ENCODE measurements at regions not wholly inside any gene's neighbourhood (a gene's known extent, or its start where the extent isn't known, plus 50 kb on each side); places are given as distances from the start of the nearest gene placed in this dataset.

DNA sequence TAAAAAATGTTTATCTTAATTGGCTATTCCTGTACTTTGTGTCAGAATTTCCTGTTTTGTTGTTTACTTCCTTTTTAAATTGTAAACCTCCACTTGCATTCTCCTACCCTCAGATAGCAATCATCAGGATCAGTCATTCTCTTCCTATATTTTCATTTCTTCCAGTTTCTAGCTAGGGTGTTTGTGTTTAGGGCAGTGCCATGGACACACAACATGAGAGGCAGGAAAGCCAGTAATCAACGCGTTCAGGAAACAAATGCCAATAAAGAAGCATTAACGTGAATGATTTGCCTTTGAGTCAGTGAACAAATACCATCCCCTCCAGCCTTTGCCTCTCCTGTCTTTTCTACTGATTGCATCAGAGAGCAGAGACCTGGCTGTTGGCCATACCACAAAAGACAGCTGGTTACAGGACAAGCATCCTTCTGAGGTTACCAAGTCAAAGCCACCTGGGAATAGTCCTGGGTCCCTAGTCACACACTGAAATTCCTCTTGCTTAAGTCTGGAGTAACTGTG is 56.7 kb upstream of the FHL2 start:
- intact Hi-C loops (cut with DNase I), result no loop called here
- WGBS, result 63% methylated on average over 3 of the region's 3 CpGs
- no peak for DNase-seq (ENCODE audit: extremely low spot score)
- H3K27ac ChIP-seq (replicated peaks in 1 of 4), result no peak overlapping the region
- no peaks in the 10 kb centered on the region for H3K4me1 ChIP-seq
- H3K4me3 ChIP-seq, result no peak overlapping the region
- H3K27me3 ChIP-seq, result no peaks in the 10 kb centered on the region
- no peaks in the 10 kb centered on the region for H3K9me3 ChIP-seq
- H3K36me3 ChIP-seq, result no peaks in the 10 kb centered on the region
- TF ChIP-seq POLR2AphosphoS5 (IDR thresholded peaks at IDR 0.05), result no peak

DNA sequence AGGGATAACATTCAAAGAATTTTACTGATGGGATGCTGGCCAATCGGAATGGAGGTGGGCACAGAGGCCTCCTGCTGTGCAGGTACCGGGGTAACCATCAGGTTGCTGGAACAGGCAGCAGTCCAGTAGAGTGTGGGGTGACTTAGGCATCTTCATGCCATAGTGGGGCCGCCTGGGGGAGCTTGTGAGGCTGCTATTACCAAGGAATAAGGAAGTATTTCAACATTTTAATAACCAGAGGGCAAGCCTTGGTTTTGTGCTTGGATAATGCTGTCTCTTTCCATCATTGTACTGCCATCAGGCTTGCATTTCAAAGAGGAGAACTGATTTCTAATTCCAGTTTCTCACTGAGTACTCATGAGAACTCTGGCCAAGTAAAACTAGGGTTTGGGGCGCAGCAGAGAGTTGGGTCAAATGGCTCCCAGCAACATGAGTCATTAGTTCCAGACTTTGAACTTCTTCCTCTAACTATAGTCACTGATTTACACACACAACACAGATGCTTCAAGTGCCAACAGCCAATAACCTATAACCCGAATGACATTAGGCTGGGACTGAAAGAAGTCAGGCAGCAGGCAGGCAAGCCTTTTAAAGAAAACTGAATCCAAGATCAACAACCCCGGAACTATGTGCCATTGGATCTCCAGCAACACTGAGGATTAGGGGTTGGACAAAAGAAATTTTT is 56.1 kb upstream of the FHL2 start:
- H3K4me3 ChIP-seq, result no peak overlapping the region
- no peaks in the 10 kb centered on the region for H3K36me3 ChIP-seq
- intact Hi-C loops (cut with DNase I), result no loop called here
- TF ChIP-seq, protein P1, sequence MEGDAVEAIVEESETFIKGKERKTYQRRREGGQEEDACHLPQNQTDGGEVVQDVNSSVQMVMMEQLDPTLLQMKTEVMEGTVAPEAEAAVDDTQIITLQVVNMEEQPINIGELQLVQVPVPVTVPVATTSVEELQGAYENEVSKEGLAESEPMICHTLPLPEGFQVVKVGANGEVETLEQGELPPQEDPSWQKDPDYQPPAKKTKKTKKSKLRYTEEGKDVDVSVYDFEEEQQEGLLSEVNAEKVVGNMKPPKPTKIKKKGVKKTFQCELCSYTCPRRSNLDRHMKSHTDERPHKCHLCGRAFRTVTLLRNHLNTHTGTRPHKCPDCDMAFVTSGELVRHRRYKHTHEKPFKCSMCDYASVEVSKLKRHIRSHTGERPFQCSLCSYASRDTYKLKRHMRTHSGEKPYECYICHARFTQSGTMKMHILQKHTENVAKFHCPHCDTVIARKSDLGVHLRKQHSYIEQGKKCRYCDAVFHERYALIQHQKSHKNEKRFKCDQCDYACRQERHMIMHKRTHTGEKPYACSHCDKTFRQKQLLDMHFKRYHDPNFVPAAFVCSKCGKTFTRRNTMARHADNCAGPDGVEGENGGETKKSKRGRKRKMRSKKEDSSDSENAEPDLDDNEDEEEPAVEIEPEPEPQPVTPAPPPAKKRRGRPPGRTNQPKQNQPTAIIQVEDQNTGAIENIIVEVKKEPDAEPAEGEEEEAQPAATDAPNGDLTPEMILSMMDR (IDR thresholded peaks at IDR 0.05), result no peak
- TF ChIP-seq POLR2A (IDR thresholded peaks at IDR 0.05; ENCODE audit: low read depth) (no peak), POLR2AphosphoS5 (IDR thresholded peaks at IDR 0.05) (no peak), EP300 (IDR thresholded peaks at IDR 0.05) (no peak)
- H3K27me3 ChIP-seq, result no peaks in the 10 kb centered on the region
- no peak for DNase-seq (ENCODE audit: extremely low spot score)
- H3K9me3 ChIP-seq, result no peaks in the 10 kb centered on the region
- no peaks in the 10 kb centered on the region for H3K4me1 ChIP-seq
- H3K27ac ChIP-seq (replicated peaks in 1 of 4), result no peak overlapping the region
- WGBS, result 67% methylated on average over 6 of the region's 6 CpGs

DNA sequence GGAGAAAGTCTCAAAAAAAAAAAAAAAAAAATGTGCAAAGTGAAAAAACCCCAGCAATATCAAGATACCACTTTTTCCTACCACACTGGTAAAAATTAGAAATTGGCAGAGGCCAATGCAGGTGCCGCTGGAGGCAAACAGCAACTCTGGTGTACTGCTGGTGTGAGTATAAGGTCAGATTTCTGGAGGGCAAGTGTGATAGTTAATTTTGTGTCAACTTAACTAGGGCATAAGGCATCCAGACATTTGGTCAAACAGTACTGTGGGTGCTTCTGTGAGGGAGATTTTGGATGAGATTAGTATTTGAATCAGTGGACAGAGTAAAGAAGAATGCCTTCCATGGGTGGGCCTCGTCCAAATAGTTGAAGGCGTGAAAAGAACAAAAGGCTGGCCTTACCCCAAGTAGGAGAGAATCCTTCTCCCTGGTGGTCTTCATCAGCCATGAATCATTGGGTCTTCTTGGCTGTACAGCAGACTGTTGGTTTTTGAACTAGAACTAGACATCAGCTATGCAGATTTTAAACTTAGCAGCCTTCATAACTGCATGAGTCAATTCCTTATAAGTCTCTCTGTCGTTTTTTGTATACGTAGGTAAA is 52.8 kb upstream of the FHL2 start:
- H3K4me3 ChIP-seq, result no peak overlapping the region
- intact Hi-C loops (cut with DNase I), result no loop called here
- TF ChIP-seq, protein P1 (IDR thresholded peaks at IDR 0.05), result no peak
- TF ChIP-seq EP300 (IDR thresholded peaks at IDR 0.05), result no peak
- TF ChIP-seq POLR2AphosphoS5 (IDR thresholded peaks at IDR 0.05), result no peak
- TF ChIP-seq POLR2A (IDR thresholded peaks at IDR 0.05; ENCODE audit: low read depth), result no peak
- H3K27me3 ChIP-seq, result peaks cover 0 to 3% (median 0%) of the 10 kb centered on the region in 4 donors
- H3K27ac ChIP-seq (replicated peaks in 1 of 4), result no peak overlapping the region
- H3K4me1 ChIP-seq, result no peaks in the 10 kb centered on the region
- no peaks in the 10 kb centered on the region for H3K9me3 ChIP-seq
- WGBS, result 83% methylated on average over 5 of the region's 5 CpGs
- DNase-seq (ENCODE audit: extremely low spot score), result no peak
- no peaks in the 10 kb centered on the region for H3K36me3 ChIP-seq

DNA sequence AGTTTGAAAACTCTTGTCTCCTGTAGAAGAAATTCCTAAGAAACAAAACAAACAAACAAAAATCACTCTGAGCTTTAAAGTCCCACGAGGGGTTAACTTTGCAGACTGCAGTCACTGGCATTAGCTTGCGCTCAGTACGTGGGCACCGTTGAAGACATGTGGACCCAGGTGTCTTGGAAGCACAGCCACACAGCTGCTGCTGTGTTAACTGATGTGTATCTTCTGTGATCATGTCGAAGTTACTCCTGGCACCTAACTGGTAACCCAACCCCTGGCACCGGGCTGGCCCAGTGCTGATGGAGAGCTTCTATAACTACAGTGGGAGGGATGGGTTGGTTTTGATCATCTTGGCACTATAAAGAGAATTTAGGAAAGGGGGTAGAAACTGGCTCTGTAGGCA is 51.6 kb upstream of the FHL2 start:
- H3K27ac ChIP-seq (replicated peaks in 1 of 4), result no peak overlapping the region
- H3K9me3 ChIP-seq, result no peaks in the 10 kb centered on the region
- intact Hi-C loops (cut with DNase I), result no loop called here
- 67% methylated on average over 6 of the region's 6 CpGs for WGBS
- TF ChIP-seq EP300 (IDR thresholded peaks at IDR 0.05) (no peak), POLR2AphosphoS5 (IDR thresholded peaks at IDR 0.05) (no peak), POLR2A (IDR thresholded peaks at IDR 0.05; ENCODE audit: low read depth) (no peak)
- TF ChIP-seq, protein P1 (IDR thresholded peaks at IDR 0.05), result no peak
- no peaks in the 10 kb centered on the region for H3K36me3 ChIP-seq
- no peak for DNase-seq (ENCODE audit: extremely low spot score)
- no peak overlapping the region for H3K4me3 ChIP-seq
- H3K4me1 ChIP-seq, result no peaks in the 10 kb centered on the region
- H3K27me3 ChIP-seq, result peaks cover 0 to 3% (median 0%) of the 10 kb centered on the region in 4 donors

DNA sequence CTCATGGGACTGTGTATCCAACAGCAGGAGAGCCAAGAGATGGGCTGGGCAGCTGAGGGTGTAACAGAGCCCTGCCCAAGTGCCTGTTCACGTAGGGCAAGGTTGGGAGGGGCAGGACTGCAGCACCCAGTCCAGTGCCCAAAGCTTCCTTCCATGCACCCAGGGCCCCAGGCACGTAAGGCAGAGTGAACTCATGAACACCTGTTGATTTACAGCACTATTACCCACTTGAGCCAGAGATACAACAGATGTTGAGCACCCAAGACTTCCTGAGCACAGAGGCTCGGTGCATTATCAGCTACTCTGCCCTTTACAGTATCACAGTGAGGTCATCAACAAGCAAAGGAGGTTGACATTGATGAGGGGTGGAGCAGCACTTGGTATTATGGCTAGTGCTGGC is 50.2 kb upstream of the FHL2 start:
- no peak for DNase-seq (ENCODE audit: extremely low spot score)
- intact Hi-C loops (cut with DNase I), result no loop called here
- WGBS, result 47% methylated on average over 3 of the region's 3 CpGs
- H3K4me3 ChIP-seq, result no peak overlapping the region
- TF ChIP-seq POLR2AphosphoS5 (IDR thresholded peaks at IDR 0.05) (no peak), POLR2A (IDR thresholded peaks at IDR 0.05; ENCODE audit: low read depth) (no peak)
- H3K36me3 ChIP-seq, result no peaks in the 10 kb centered on the region
- no peaks in the 10 kb centered on the region for H3K9me3 ChIP-seq
- peaks cover 0 to 6% (median 5%) of the 10 kb centered on the region in 4 donors for H3K4me1 ChIP-seq
- H3K27ac ChIP-seq (replicated peaks in 1 of 4), result no peak overlapping the region
- peaks cover 0 to 3% (median 0%) of the 10 kb centered on the region in 4 donors for H3K27me3 ChIP-seq

All from esophagus muscularis mucosa (tissue), 4 donors.